8988T (cell line): ENCODE measurements at regions not wholly inside any gene's neighbourhood (a gene's known extent, or its start where the extent isn't known, plus 50 kb on each side); places are given as distances from the start of the nearest gene placed in this dataset.
A peak's percentile ranks its signal among the peaks of the same experiment; 100 is the strongest.
"Not testable (repeated sequence)": the region's sequence is repeated elsewhere in the genome, so short reads cannot be mapped to it uniquely, and the experiment has no call there.

Experiments used
- DNase-seq: peaks from one replicate; pipeline ENCODE4 v3.0.0; 2011

DNA sequence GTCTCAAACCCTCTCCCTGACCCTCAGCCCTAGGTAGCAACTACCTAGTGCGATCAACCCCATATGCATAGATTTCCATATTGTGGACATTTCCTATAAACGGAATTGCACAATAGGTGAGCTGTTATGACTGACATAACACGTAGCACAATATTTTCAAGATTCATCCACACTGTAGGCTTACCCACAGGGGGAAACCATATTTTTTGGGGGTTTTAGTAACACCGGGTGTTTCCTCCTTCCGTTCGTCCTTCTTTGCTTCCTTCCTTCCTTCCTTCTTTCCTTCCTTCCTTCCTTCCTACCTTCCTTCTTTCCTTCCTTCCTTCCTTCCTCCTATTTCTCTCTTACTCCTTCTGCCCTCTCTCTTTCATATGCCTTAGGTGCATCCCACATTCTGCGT is 524.2 kb downstream of the CWH43 start:
- peak; percentile 21 for DNase-seq

DNA sequence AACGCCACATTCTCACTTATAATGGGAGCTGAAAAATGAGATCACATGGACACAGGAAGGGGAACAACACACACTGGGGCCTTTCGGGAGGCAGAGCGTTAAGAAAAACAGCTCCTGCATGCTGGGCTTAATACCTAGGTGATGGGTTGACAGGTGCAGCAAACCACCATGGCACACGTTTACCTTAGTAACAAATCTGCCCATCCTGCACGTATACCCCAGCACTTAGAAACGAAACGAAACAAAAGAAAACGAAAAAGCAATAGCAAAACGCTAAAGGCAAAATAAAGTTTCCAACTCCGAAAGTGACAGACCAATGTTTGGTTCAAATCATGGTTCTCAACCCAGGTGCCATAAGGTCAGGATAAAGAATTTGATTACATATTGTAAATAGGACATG is 525.3 kb downstream of the CWH43 start:
- DNase-seq: not testable (repeated sequence)

DNA sequence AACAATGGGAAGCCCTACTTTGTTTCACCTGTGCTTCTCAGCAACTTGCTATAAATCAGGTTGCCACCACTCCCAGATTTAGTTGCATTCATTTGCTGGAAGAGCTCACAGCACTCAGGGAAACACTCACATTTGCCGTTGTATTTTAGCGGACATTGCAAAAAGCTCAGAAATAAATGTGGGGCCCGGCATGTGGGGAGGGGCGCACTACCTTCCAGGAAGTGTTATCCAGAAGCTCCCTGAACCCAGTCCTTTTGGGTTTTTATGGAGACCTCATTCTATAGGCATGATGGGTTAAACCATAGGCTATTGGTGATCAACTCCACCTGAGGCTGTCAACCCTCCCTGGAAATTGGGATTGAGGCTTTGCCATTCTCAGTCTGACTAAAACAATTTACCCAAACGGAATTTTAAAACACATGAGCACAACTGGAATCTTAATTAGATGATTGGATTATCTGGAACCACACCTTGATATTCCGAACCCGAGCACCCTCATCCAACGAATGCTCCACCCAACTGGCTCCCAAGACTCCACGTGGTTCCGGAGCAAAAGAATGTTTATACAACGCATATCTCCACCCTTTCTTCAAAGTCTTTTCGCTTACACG is 525.9 kb downstream of the CWH43 start:
- peak; percentile 11 for DNase-seq

DNA sequence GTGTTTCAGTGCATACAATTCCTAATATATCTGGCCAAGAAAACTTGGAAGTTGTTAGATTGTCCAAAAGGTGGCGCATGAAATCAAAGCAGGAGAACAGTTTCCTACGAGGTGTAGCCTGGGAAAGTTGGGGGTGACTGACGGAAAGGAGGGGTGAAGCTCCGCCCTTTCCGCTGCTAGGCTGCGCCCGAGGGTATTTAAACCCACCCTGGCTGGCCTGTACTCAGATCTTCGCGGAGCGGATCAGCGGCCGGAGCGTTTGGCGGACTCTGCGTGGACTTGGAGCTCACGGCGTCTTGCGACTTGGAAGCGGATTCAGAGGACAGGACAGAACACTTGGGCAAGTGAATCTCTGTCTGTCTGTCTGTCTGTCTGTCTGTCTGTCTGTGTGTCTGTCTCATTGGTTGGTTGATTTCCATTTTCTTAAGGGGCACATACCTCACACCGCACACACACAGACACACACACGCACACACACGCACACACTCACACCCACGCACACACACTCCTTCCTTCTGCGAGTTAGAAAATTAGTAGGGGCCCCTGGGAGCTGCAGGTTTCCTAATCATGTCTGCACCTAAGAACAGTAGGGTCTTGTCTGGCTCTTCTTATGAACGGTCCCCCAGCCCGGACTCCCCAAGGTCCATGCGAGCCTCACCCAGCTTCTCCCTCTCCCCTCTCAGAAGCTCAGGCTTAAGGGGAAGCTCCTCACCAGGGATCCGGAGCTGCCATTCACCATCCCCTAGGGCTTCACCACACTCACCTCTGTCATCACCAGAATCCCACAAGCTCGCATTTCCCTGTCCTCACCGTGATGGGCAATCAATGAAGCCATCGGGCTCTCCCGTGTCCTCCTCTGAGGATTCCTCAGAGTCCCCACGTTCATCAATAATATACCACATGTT is 526.8 kb downstream of the CWH43 start:
- peak; percentile 27 for DNase-seq

DNA sequence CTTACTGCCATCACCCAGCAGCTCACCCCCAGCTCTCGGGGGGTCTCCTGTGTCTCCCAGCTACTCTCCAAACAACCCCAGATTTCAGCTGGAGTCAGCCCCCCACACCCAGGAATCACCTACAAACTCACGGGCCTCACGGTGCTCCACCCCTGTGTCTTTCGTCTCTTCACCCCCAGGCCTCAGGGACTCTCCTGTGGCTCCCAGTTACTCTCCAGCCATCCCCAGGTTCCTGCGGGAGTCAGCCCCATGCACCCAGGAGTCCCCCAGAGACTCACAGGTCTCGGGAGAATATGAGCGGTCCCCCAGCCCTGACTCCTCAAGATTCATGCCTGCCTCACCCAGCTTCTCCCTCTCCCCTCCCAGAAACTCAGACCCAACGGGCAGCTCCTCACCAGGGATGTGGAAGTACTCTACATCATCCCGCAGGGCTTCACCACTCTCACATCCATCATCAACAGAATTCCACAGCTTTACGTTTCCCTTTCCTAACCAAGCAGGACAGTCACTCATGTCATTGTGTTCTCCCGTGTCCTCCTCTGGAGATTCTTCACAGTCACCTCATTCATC is 527.6 kb downstream of the CWH43 start:
- DNase-seq: not testable (repeated sequence)

DNA sequence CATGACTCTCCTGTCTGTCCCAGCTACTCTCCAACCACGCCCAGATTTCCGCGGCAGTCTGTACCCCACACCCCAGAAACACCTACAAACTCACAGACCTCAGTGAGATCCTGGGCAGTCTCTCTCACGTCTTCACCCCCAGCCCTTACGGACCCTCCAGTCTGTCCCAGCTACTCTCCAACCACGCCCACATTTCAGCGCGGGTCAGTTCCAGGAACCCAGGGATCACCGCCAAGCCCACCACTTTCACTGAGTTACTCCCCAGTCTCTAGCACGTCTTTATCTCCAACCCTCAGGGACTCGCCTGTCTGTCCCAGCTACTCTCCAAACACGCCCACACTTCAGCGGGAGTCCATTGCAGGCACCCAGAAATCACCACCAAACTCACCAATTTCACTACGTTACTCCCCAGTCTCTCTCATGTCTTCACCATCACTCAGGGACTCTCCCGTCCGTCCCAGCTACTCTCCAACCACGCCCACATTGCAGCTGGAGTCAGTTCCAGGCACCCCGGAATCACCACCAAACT is 528.2 kb downstream of the CWH43 start:
- not testable (repeated sequence) for DNase-seq

DNA sequence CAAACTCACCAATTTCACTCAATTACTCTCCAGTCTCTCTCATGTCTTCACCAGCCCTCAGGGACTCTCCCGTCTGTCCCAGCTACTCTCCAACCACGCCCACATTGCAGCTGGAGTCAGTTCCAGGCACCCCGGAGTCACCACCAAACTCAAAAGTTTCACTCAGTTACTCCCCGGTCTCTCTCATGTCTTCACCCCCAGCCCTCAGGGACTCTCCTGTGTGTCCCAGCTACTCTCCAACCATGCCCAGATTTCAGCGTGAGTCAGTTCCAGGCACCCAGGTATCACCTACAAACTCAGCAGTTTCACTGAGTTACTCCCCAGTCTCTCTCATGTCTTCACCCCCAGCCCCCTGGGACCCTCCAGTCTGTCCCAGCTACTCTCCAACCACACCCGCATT is 528.8 kb downstream of the CWH43 start:
- DNase-seq: not testable (repeated sequence)

DNA sequence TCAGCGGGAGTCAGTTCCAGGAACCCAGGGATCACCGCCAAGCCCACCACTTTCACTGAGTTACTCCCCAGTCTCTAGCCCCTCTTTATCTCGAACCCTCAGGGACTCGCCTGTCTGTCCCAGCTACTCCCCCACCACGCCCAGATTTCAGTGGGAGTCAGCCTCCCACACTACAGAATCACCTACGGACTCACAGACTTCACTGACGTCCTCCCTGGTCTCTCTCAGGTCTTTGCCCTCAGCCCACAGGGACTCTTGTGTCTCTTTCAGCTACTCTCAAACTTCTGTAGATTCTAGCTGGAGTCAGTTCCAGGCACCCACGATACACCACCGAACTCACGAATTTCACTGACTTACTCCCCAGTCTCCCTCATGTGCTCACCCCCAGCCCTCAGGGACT is 529.2 kb downstream of the CWH43 start:
- DNase-seq: not testable (repeated sequence)

DNA sequence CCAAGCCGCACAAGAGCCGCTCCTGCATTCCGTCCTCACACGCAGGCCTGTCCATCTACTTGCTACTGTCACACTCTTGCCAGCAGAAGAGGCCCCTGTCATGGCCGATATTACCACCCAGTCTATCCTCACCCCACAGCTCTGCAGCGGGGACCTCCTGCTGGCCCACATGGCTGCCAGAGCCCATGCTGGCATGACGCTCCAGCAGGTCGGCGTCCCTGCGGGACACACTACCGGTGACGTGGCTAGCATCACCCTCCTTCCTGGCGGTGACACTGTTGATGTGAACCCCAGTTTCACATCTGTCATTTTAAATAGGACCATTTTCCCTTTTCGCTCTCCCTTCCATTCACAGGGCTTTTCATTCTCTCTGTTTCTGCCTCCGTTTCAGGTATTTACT is 530.0 kb downstream of the CWH43 start:
- not testable (repeated sequence) for DNase-seq

DNA sequence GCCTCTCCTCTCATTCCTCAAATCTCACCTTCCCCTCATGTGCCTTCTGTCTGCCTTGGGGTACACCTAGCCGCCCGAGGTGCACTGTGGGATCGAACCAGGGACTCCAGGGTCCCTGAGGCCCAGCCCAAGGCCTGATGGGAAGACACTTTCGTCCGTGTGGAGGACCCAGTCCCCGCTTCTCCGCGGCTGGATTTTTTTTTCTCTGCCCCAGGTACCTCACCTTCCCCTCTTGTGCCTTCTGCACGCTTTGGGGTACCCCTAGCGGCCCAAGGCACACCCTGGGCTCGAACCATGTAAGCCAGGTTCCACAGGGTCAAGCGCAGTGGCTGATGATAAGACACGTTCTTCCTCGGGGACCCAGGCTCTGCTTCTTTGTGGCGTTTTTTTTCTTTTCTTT is 530.7 kb downstream of the CWH43 start:
- no peak for DNase-seq

DNA sequence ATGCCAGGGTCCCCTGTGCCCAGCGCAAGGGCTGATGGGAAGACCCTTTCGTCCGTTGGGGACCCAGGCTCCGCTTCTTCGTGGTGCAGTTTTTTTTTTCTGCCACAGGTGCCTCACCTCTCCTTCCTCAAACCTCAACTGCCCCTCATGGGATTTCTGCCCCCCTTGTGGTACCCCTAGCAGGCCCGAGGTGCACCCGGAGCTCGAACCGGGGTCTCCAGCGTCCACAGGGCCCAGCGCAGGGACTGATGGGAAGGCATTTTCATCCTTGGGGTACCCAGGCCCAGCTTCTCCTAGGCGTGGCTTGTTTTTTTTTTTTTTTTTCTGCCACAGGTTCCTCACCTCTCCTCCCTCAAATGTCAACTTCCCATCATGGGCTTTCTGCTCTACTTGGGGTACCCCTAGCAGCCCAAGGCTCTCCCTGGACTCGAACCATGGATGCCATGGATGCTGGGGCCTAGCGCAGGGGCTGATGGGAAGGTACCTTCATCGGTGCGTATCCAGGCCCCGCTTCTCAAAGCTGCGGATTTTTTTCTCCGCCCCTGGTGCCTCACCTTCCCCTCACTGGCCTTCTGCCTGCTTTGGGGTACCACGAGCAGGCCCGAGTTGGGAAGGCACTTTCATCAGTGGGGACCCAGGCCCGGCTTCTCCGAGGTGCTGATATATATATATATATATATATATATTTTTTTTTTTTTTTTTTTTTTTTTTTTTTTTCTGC is 531.6 kb downstream of the CWH43 start:
- not testable (repeated sequence) for DNase-seq

DNA sequence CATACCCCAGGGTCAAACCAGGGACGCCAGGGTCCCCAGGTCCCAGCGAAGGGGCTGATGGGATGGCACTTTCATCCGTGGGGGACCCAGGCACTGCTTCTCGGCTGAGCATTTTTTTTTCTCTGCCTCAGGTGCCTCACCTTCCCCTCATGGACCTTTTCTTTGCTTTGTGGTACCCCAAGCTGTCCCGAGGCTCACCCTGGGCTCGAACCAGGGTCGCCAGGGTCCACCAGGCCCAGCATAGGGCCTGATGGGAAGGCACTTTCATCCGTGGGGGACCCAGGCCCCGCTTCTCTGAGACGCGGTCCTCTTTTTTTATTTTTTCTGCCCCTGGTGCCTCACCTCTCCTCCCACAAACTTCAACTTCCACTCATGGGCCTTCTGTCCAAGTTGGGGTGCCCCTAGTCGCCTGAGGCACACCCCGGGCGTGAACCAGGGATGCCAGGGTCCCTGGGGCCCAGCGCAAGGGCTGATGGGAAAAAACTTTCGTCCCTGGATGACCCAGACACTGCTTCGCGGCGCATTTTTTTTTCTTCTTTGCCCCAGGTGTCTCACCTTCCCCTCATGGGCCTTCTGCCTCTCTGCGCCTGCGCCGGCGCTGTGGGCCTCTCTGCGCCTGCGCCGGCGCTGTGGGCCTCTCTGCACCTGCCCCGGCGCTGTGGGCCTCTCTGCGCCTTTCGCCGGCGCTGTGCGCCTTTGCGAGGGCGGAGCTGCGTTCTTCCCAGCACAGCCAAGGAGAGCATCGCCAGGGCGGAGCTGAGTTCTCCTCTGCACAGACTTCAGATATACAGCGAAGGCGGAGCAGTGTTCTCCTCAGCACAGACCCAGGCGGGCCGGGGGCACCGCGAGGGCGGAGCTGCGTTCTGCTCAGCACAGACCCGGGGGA is 533.3 kb downstream of the CWH43 start:
- not testable (repeated sequence) for DNase-seq

DNA sequence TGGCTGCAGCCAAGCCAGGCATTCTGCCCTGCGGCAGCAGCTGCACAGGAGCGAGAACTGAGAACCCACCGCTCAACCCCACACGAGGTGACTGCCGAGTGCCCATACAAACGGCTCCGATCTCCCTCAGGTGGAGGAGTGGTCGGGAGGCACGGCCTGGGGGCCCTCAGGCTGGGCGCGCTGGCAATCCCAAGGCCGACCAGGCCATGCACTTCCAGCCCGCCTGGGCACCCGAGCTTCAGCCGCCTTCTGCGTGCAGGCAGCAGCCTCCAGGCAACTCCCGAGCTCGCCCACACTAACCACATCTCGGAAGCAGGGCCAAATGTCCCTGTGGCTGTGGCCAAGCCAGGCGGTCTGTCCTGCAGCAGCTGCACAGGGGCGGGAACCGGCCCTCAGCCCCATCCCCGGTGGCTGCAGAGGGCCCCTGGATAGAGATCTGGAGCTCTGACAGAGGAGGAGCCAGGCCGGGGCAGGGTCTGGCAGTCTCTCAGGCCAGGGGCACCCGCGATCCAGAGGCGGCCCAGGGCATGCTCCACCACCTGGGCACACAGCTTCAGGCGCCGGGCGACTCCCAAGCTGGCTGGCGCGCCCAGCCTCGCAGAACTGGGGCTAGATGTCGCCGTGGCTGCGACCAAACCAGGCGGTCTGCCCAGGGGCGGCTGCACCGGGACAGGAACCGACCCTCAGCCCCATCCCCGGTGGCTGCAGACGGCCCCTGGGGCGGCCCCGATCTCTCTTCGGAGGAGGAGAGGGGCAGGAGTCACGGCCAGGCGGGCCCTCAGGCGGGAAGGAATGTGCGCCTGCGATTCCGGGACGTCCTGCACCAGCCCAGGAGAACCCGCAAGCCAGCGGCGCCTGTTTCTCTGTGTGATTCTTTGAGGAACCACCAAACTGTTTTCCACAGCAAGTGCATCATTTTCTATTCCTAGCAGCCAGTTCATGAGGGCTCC is 538.0 kb downstream of the CWH43 start:
- DNase-seq: not testable (repeated sequence)

DNA sequence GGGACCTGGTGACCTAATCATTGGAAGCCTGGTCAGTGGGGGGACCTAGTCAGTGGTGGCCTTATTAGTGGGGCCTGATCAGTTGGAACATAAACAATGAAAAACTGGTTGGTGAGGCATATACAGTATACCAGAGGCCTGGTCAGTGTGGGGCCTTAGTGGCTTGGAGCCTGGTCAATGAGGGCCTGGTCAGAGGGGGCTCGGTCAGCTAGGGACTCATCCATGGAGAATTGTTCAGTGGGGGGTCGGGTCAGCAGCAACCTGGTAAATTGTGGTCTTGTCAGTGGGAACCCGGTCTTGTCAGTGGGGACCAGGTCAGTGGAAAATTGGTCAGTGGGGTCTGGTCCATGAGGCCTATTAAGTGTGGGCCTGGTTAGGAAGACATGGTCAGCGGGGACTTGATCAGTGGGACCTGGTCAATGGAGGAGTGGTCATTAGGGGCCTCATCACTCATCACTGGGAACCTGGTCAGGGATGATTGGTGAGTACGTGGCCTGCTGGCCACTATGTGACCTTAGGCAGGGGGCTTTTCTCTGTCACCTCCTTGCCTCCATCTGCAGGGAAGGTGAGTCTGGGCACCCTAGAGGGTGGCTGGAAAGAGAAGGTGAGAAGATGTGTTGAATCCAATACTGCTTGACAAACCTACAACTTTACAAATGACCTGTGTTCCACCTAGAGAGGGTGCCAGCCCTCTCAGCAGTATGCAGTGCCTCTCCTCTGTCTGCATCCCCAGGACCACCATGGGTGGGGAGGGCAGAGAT is 573.0 kb downstream of the CWH43 start:
- DNase-seq: not testable (repeated sequence)

DNA sequence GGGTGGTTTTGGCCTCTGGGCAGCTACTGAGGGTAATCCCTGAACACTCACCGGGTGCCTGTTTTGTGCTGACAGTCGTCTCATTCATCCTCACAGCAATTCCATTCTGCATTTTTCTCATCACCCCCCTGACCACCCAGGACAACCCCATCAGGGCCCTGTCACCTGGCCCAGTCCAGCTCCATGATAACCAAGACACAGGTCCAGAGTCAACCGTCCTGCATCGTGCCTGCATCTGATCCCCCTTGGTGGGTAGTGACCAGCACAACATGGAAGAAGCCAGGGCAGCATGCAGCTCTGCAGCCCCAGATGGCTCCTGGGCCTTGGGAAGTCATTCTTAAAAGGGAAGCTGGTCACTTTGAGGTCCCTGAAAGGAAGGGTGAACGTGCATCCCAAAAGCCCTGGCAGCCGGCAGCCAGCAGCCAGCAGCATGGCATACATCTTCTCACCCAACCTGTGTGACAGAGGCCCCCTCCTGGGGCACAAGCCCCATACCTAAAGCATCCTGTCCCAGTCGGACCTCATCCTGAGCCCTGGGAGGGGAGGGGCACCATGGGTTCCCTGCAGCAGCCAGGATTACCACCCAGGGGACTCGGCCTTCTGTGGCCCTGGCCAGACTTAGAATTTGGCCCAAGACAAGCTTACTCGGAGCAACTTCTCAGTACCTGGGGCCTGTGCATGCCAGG is 574.2 kb downstream of the CWH43 start:
- DNase-seq: not testable (repeated sequence)

DNA sequence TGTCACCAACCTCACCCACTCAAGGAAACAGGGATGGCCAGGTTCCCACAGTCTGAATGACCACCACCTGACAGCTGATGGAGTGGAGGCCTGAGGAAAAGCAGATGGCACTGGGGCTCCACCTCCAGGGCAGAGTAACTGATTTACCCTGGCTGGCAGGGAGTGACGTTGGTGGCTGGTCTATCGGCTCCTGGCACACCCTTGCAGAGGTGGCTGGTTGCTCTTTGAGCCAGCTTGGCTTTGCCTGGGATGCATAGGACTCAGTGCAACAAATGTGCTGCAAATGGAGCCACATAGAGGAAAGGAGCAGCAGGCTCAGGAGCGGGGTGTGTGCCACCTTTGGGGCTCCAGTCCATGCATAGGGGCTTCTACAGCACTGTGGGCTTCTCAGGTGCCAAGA is 574.8 kb downstream of the CWH43 start:
- not testable (repeated sequence) for DNase-seq

DNA sequence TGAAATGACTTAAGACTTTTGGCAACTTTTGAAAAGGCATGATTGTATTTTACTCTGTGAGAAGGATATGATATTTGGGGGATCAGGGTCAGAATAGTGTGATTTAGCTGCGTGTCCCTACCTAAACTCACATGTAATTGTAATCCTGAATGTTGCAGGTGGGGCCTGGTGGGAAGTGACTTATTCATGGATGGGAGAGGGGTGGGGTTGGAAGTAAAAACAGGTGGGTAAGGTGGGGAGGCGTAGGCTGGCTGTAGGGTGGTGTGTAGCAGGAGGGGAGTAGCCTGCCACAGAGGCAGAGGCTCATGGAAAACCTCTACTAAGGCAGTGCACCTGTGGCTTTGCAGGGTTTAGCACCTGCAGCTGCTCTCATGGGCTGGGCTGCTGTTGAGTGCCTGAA is 584.2 kb downstream of the CWH43 start:
- DNase-seq: not testable (repeated sequence)

DNA sequence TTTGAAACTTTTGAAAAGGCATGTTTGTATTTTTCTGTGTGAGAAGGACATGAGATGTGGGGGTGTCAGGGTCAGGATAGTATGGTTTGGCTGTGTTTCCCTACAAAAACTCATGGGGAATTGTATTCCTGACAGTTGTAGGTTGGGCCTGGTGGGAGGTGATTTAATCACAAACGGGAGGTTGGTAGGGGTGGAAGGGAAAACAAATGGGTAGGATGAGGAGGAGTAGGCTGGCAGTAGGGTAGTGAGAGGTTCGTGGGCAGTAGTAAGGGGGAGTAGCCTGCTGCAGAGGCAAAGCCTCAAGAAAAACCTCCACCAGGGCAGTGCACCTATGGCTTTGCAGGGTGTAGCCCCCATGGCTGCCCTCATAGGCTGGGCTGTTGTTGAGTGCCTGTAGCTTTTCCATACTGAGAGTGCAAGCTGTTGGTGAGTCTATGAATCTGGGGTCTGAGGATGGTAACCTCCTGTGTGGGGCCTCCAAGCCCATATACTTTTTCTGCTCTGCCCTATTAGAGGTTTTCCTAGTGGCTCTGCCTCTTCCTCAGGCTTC is 587.7 kb downstream of the CWH43 start:
- not testable (repeated sequence) for DNase-seq

DNA sequence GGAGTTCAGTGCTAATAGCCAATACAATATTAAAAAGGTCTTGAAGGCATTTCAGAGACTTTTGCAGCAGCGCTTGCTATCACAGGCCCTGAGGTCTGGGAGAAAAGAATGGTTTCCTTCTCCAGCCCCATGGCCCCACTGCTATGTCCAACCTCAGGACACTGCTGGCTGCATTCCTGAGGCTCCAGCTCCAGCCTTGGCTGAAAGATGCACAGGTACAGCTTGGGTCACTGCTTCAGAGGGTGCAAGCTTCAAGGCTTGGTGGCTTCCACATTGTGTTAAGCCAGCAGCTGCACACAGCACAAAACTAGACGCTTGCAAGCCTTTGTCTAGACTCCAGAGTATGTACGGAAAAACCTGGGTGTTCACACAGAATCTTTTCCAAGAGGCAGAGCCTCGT is 589.2 kb downstream of the CWH43 start:
- DNase-seq: not testable (repeated sequence)
